Skeletal muscle tissue (tissue), 3 donors: ENCODE measurements at regions not wholly inside any gene's neighbourhood (a gene's known extent, or its start where the extent isn't known, plus 50 kb on each side); places are given as distances from the start of the nearest gene placed in this dataset.

Source experiments
- H3K27ac ChIP-seq: one replicate; pipeline ENCODE4 v1.7.0; 2013; ENCODE audit warnings: mild to moderate bottlenecking, low read depth, low read length, inconsistent platforms
- H3K27me3 ChIP-seq, 3 donors: one replicate each; pipeline ENCODE4 v1.7.0; 2013; ENCODE audit warnings: low read length in 3 of 3; ENCODE audit not compliant: control insufficient read depth in 3 of 3, insufficient read depth in 3 of 3
- H3K36me3 ChIP-seq, 3 donors: one replicate each; pipeline ENCODE4 v1.7.0; 2013; ENCODE audit warnings: low read length in 3 of 3; ENCODE audit not compliant: control insufficient read depth in 3 of 3, insufficient read depth in 3 of 3
- H3K4me1 ChIP-seq, 3 donors: one replicate each; pipeline ENCODE4 v1.7.0; 2013; ENCODE audit warnings: low read length in 3 of 3, mild to moderate bottlenecking in 3 of 3; ENCODE audit not compliant: control insufficient read depth in 3 of 3, insufficient read depth in 3 of 3
- H3K4me3 ChIP-seq, 3 donors: one replicate each; pipeline ENCODE4 v1.7.0; 2013; ENCODE audit warnings: low read length in 3 of 3
- H3K9ac ChIP-seq, 3 donors: one replicate each; pipeline ENCODE4 v1.7.0; 2013; ENCODE audit warnings: low read length in 3 of 3, mild to moderate bottlenecking in 3 of 3, moderate library complexity in 2 of 3, low read depth in 1 of 3
- H3K9me3 ChIP-seq, 3 donors: one replicate each; pipeline ENCODE4 v1.7.0; 2013; ENCODE audit warnings: low read length in 3 of 3; ENCODE audit not compliant: control insufficient read depth in 3 of 3
- donor health status: Osteomylitis.

- H3K4me3 ChIP-seq: no peak overlapping the region
- no peak overlapping the region for H3K27ac ChIP-seq
- no peaks in the 10 kb centered on the region for H3K27me3 ChIP-seq
- peaks cover 0 to 4% (median 0%) of the 10 kb centered on the region in 3 donors for H3K4me1 ChIP-seq
- no peaks in the 10 kb centered on the region for H3K9me3 ChIP-seq
- no peaks in the 10 kb centered on the region for H3K36me3 ChIP-seq
- H3K9ac ChIP-seq: no peak overlapping the region
Observed at GRCh38 chr2:128605931-128606330, 287.3 kb upstream of the HS6ST1 start.

DNA sequence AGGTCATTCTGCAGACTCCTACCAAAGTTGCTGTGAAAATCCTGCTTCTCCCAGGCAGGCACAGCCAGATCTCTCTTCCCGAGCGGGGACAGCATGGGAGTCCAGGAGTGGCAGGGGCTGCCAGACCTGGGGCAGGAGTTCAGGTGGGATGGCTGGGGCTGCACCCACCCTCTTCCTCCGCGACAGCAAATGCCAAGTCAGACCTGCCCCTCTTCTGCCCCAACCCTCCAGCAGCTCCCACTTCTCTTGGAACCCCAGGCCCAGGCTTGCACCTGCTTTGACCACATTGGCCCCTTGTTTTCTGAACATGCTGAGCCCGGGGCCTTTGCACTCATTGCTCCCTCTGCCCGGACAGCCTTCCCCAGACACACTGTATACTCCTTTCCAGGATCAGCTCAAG lies 288.2 kb upstream of the HS6ST1 start:
- H3K9me3 ChIP-seq: no peaks in the 10 kb centered on the region
- H3K4me3 ChIP-seq: no peak overlapping the region
- no peak overlapping the region for H3K27ac ChIP-seq
- H3K36me3 ChIP-seq: no peaks in the 10 kb centered on the region
- peaks cover 0 to 4% (median 0%) of the 10 kb centered on the region in 3 donors for H3K4me1 ChIP-seq
- H3K9ac ChIP-seq: no peak overlapping the region
- no peaks in the 10 kb centered on the region for H3K27me3 ChIP-seq

GRCh38 chr2:128607440-128607839 lies 288.8 kb upstream of the HS6ST1 start:
- Histone ChIP-seq H3K27ac (no peak overlapping the region), H3K4me3 (no peak overlapping the region), H3K9me3 (no peaks in the 10 kb centered on the region), H3K27me3 (no peaks in the 10 kb centered on the region), H3K4me1 (peaks cover 0 to 4% (median 0%) of the 10 kb centered on the region in 3 donors), H3K36me3 (no peaks in the 10 kb centered on the region), H3K9ac (no peak overlapping the region)

DNA sequence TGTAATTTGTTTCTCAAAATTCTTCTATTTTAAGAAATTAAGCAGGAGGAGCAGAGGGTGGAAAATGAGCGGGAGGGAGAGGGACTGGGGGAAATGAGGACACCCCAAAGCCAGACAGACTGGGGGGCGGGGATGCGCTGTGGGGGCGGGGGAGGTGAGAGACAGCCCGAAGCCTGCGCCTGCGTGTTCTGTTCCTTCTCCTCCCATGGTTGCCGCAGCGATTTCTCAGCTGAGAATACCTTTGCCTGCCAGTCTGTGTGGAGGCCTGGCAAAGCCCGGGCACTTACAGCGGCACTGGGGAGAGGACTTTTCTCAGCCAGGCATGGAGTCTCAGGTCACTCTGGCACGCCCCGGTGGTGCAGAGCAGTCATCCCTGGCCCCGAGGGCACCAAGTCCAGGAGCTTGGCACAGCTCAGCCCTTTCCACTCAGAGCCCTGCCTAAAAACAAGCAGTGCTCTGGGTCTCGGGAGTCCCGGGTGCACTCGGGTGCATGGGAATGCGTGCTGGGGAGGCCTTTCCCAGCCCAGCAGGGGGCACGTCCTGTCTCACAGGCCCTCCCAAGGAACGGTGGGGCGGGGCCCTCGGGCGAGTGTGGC lies 289.3 kb upstream of the HS6ST1 start:
- Histone ChIP-seq H3K4me1 (peaks cover 0 to 4% (median 0%) of the 10 kb centered on the region in 3 donors), H3K9me3 (no peaks in the 10 kb centered on the region), H3K9ac (no peak overlapping the region), H3K27me3 (peaks cover 0 to 3% (median 0%) of the 10 kb centered on the region in 3 donors), H3K36me3 (no peaks in the 10 kb centered on the region), H3K27ac (peak overlapping the region; percentile 25), H3K4me3 (no peak overlapping the region)

DNA sequence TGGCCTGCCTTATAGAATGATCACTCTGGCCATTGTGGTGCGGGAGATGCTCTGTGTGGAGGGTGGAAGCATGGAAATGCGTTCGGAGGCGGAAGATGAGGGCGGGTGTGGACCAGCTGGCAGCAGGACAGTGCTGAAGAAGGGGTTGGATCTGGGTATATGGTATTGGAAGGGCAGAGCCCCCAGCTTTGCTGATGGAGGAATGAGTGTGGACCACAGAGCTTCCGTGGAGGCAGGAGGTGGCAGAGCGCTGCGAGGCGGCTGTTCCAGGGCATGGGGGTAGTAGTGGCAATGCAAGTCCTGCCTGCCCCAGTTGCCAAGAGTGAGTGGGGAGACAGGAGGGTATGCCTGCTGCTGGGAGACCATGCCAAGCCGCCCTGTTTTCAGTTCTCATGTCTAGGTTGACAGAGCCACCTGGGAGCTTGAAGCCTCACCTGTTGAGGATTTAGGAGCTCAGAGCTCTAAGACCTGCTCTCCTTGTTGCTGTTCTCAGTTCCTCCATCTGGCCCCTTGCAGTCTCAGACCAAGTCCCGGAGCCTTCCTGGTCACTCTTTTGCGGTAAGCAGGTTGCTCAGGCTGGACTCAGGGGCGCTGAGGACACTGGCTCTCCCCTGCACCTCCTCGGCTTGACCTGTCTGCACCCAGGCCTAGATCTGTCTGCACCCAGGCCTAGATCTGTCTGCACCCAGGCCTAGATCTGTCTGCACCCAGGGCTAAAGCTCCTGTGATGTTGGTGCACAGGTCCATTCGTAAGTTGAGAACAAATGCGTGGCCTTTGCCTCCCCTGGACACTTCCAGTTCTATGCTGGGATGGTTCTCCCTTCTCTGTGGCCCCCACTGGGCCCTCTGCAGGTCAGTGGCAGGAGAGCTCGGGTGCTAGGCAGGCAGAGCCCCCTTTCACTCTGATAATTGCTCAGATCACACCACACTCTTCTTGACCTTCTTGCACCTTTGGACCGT lies 290.5 kb upstream of the HS6ST1 start:
- H3K9ac ChIP-seq: no peak overlapping the region
- H3K27me3 ChIP-seq: peaks cover 0 to 3% (median 0%) of the 10 kb centered on the region in 3 donors
- H3K9me3 ChIP-seq: no peaks in the 10 kb centered on the region
- no peak overlapping the region for H3K4me3 ChIP-seq
- no peak overlapping the region for H3K27ac ChIP-seq
- no peaks in the 10 kb centered on the region for H3K4me1 ChIP-seq
- no peaks in the 10 kb centered on the region for H3K36me3 ChIP-seq

GRCh38 chr2:128610496-128610895 lies 291.8 kb upstream of the HS6ST1 start:
- Histone ChIP-seq H3K4me3 (no peak overlapping the region), H3K9me3 (no peaks in the 10 kb centered on the region), H3K4me1 (no peaks in the 10 kb centered on the region), H3K9ac (no peak overlapping the region), H3K27me3 (peaks cover 0 to 3% (median 0%) of the 10 kb centered on the region in 3 donors), H3K27ac (no peak overlapping the region), H3K36me3 (no peaks in the 10 kb centered on the region)

DNA sequence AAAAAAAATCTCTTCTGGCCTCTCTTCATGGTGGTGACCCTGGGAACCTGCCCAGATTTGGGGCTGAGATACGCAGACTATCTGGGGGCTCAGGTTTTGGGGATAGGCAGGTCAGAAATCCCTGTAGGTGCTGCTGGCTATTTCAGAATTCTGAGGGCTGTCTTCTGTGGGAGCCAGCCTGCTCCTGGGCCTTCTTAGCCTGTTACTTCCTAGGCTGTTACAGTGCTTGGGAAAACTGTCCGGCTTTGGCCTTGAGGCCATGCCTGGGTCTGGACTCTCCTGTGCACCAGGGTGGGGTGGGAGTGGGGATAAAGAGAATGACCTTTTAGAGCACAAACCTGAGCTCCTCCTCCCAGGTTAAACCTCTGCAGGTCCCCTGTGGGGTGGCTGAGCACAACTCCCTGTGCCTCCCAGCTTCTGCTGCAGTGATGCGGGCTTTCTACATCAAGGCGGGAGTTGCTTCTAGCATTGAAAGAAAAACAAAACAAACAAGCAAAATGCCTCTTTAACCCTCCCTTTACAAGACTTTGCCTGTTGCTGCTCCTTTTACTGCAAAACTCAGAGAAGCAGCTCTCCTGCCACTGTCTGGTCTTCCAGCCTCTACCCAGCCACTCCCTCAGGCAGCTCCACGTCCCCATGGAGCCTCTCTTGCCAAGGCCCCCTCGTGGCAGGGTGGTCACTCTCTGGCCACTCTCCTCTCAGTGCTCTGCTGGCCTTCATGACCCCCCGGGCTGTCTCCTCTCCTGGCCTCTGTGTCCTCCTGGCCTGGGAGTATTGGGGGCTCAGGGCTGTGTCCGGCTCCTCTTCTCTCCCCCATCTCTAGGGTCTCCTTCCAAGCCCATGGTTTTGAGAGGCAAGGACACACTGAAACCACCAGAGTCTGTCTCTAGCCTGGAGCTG lies 293.0 kb upstream of the HS6ST1 start:
- Histone ChIP-seq H3K36me3 (no peaks in the 10 kb centered on the region), H3K9me3 (no peaks in the 10 kb centered on the region), H3K27ac (no peak overlapping the region), H3K4me3 (no peak overlapping the region), H3K4me1 (no peaks in the 10 kb centered on the region), H3K27me3 (peaks cover 0 to 3% (median 0%) of the 10 kb centered on the region in 3 donors), H3K9ac (no peak overlapping the region)

DNA sequence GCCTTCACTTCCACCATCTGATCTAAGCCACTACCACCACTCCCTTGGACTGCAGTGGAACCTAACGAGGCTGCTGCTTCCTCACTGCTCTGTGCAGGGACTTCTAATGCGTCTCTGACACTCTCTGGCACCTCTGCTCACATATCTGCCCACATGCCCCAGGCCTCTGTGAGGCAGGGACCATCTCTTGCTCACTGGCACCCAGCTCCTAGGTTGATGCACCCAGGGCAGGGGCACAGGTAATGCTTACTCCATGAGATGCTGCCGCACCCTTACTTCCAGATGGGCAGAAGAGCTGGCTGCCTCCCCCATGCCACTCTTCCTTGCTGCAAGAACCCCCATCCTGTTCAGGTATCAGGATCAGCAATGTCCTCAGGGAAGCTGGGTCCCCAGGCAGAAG lies 294.0 kb upstream of the HS6ST1 start:
- no peaks in the 10 kb centered on the region for H3K9me3 ChIP-seq
- H3K27me3 ChIP-seq: peaks cover 0 to 3% (median 0%) of the 10 kb centered on the region in 3 donors
- no peak overlapping the region for H3K9ac ChIP-seq
- no peaks in the 10 kb centered on the region for H3K4me1 ChIP-seq
- H3K4me3 ChIP-seq: no peak overlapping the region
- no peaks in the 10 kb centered on the region for H3K36me3 ChIP-seq
- H3K27ac ChIP-seq: no peak overlapping the region

GRCh38 chr2:128613351-128613750 lies 294.7 kb upstream of the HS6ST1 start:
- H3K36me3 ChIP-seq: no peaks in the 10 kb centered on the region
- peaks cover 0 to 3% (median 0%) of the 10 kb centered on the region in 3 donors for H3K27me3 ChIP-seq
- no peak overlapping the region for H3K9ac ChIP-seq
- no peak overlapping the region for H3K4me3 ChIP-seq
- no peaks in the 10 kb centered on the region for H3K9me3 ChIP-seq
- H3K4me1 ChIP-seq: no peaks in the 10 kb centered on the region
- H3K27ac ChIP-seq: no peak overlapping the region
